GM18499 (cell line): ENCODE measurements at regions not wholly inside any gene's neighbourhood (a gene's known extent, or its start where the extent isn't known, plus 50 kb on each side); places are given as distances from the start of the nearest gene placed in this dataset.
"Not testable (repeated sequence)": the region's sequence is repeated elsewhere in the genome, so short reads cannot be mapped to it uniquely, and the experiment has no call there.

ENCODE experiments used
- ATAC-seq: cut with Tn5 transposase; IDR thresholded peaks from one replicate; pipeline ENCODE4 v1.9.1; 2021; ENCODE audit warnings: moderate number of reproducible peaks; ENCODE audit not compliant: insufficient read depth, unreplicated experiment

DNA sequence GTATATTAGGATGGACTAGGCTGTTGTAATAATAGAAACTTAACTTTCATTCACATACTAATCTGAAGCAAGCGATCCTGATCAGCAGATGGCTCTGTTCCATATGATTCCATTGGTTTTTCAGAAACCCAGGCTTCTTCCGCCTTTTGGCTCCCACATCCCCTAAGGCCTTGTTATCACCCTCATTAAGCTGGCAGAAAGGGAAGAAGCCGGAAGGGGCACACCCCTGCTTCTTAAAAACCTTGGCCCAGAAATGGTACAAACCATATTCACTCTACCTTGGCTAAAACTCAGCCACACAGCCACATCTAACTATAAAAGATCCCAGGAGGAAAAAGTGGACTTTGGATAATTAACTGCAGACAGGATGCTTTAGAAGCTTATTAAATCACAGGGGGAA is 329.2 kb downstream of the PCNX1 start:
- ATAC-seq = no peak

DNA sequence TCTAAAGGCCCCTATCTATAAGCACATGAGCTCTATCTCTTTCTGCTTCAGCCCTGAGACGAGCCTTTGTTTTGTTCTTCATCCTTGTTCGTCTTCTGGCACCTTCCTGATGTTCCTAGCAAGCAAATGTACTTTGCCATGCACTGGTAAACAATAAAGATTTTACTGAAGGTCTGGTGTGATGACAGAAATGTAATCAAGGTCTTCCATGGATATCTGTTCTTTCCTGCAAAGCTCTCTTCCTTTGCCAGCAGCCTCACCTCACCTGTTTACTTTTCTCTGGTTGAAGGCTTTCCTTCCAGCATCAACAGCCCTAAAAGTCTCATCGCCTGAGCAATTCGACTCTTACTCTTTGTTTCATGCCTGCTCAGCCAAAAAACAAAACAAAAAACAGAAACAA is 330.3 kb downstream of the PCNX1 start:
- no peak for ATAC-seq

DNA sequence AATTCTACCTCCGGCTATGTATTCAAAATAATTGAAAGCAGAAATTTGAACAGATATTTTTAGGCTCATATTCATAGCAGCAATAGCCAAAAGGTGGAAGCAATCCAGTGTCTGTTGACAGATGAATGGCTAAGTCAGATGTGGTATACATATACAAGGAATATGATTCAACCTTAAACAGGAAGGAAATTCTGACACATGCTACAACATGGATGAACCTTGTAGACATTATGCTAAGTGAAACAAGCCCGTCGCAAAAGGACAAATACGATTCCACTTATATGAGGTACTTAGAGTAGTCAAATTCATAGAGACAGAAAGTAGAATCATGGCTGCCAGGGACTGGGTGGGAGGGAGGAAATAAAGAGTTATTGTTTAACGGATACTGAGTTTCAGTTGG is 331.6 kb downstream of the PCNX1 start:
- ATAC-seq = no peak

DNA sequence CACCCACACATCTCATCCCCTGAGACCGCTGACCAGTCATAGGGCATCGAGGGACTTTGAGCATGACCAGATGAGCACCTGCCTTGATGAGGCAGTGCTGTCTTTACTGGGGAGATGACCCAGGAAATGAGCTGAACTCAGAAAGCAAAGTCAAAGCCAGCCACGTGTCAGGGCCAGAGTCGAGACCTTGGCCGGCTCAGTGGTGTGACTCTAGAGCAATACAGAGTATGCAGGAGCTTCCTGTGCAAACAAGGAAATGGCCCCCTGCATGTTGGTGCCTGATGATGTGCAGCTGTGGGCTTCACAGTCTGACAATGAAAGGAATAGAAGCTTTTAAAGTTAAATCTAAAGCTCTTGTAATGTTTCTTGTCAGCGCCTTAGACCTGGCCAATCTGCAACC is 332.9 kb downstream of the PCNX1 start:
- no peak for ATAC-seq

DNA sequence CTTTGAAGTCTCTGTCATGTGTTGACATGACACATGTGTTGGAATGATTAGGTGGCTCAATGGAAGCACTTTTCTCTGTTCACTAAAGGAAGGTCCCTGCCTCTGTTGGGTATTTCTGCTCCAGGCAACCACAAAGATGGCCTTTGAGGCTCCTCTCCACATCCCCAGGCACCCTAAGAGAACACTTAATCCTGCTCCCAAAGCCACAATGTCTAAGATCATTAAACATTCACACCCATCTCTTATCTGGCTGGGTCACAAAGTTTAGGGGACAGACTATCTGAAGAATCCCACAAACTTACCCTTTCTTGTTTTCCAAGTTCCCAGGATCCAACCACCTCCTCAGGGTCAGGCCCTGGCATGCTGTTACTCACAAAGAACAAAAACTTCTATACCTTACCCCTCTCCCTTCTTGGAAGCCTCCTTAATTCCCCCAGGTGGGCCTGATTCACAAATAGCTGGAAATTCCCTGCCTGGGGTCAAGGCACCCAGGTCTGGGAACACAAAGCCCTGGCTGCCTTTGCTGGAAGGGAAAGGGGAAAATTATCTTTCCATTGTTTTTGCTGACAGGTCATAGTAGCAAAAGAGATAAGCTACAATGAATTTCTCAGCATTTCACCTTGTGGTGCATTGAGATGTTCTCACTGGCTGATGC is 333.7 kb downstream of the PCNX1 start:
- no peak for ATAC-seq

DNA sequence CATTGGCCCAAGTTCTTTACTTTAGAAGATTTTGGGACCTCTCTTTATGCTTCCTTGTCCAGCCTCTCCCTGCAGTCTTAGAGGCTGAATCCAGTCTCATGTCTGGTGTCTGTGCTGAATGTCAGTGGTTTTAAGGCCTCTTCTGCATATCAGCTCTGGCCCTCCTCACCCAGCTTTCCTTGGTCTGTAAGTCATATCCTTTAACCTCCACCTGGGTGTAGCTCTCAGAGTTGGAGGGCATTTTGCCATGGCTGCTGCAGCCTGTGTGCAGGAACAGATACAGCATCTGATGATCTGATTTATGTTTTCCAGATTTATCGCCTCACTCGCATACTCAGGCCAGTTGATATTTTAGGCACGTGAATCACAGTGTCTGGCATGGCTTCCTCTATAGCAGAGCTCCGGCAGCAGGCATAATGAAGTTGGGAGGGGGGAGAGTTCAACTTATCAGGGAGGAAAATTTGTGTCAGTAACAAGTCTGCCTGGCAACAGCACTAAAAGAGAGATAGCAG is 335.0 kb downstream of the PCNX1 start:
- no peak for ATAC-seq

DNA sequence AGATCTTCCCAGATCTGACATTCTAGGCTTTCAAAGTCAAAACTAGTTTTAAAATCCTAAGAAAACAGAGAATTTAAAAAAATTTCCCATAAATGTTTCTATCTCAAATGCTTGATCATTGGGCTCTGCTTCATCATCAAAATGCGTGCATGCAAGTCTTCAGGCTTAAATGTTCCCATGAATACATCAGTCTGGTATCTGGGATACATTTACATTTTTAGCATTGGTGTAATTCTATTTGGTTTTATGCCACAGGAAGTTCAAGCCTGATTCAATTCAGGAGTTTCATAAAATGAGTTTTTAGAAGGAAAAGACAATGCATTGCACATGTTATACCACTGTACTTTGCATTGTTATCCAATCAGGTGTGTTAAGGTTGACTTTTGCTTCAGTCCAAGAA is 336.4 kb downstream of the PCNX1 start:
- no peak for ATAC-seq

DNA sequence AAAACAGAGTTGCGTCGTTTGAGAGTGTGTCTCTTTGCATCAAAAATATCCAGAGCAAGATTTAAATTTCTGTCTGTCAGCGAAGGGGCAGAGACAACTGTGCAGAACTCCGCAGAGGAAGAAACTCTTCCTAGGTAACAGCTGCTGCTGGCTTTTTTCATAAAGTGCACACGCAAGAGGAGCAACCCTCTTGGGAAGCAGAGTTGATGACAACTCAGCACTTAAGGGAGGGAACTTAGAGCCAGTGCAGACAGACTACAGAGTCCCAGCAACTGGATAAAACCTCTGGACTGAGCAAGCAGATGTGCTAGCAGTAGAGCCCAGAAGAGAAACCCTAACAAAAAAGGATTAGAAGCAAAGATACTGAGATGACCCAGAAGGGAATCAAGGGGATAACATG is 337.1 kb downstream of the PCNX1 start:
- ATAC-seq = no peak

DNA sequence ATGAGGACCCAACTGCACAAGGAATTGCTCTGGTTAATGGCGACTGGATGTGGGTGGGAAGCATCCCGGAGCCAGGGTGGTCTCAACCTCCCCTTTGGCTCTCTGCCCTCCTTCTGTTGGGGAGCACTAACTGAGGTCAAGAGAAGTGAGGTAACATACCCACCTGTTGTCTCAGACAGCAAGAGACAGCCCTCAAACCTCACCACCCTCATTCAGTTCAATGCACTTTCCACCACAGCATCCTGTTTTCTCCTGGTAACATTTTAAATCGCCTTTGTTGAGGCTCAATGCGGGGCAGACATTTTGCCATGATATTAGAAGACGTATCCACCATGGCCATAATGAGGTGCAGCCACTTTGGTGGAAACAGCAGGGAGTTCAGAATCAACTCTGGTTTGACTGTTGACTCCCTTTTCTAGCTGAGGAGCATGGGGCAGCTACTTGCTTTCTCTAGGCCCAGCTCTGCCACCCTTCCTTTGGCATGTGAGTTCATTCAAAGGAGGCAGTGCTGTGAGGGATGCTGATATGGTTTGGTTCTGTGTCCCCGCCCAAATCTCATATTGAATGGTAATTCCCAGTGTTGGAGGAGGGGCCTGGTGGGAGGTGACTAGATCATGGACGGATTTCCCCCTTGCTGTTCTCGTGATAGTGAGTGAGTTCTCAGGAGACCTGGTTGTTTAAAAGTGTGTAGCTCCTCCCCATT is 338.6 kb downstream of the PCNX1 start:
- ATAC-seq = no peak

DNA sequence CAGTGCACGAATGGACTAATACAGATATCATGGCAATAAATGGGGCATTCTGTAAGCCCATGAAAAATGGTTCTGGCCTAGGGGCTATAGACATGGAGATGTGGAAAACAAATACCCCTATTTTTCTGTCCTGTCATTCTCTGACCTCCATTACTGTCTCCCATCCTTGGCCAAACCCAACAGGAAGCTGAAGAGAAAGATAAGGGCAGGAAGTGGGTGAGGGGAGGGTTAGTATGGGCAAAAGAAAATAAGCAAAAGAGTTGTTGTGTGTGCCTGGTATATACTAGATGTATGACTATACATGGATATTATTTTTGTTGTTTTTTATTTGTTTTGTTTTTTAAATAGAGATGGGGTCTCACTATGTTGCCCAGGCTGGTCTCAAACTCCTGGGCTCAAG is 339.3 kb downstream of the PCNX1 start:
- ATAC-seq = no peak

DNA sequence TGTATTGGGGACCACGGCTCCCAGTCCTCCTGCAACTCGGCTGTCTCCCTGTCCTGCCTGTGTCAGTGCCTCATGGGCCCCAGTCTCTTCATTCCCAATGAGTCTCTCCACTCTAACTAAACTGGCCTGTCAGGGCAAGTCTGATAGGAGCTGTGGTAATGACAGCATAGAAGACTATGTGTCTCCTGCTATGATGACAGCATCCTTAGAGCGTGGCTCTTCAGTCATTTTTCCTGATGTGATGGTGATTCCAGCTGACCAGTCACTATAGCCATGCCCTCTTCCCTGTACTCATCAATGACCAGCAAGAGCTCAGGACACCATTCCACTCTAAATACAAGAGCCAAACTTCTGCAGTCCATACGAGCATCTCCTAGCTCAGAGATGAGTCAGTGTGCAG is 339.8 kb downstream of the PCNX1 start:
- no peak for ATAC-seq

DNA sequence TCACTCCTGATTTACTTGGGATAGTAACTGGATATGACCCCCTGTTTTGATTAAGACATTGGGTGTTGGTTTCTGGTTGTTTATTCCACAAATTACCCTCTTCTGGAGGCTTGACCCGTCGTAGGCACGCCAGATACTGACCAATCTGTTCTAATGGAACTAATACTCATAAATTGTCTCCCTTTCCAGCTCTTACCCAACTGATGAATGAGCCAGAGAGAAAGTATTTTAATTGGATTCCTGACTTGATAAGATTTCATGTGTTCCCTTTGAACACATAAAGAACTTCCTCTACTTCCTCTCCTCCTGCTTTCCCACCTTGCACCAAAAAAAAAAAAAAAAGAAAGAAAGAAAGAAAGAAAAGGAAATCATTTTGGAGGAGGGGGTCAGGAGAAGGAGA is 340.9 kb downstream of the PCNX1 start:
- ATAC-seq = no peak

DNA sequence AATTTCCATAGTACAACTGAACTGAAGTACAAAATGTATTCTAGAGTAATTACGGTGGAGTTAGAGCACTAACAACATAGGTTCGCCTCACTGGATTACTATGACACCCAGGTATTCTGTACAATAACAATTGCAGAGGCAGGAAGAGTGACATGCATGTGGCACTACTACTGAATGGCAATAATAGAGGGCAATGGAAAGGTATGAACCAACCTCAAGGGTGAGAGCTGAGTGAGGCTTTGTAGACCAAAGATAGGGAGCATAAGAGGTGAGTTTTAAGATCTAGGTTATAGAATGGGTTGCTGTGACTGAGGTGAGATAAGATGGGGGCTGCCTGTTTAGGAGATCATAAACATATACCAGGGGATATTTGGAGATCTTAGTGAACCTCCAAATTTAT is 343.1 kb downstream of the PCNX1 start:
- no peak for ATAC-seq

DNA sequence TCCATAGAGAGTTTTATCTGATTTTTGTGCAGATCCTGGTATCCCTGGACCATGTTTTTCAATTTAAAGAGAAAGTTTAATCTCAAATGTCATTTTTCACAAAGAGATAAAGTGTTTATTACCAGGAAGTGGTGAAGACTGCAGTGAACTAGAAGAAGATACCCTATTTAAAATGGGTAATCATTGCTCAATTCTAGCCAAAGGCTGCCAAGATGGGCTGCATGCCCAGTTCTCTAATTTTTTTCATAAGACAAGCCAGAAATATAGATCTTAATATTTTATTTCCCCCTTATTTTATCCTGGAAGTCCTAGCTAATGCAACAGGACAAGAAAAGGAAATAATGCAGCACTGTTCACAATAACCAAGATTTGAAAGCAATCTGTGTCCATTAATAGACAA is 343.5 kb downstream of the PCNX1 start:
- no peak for ATAC-seq

DNA sequence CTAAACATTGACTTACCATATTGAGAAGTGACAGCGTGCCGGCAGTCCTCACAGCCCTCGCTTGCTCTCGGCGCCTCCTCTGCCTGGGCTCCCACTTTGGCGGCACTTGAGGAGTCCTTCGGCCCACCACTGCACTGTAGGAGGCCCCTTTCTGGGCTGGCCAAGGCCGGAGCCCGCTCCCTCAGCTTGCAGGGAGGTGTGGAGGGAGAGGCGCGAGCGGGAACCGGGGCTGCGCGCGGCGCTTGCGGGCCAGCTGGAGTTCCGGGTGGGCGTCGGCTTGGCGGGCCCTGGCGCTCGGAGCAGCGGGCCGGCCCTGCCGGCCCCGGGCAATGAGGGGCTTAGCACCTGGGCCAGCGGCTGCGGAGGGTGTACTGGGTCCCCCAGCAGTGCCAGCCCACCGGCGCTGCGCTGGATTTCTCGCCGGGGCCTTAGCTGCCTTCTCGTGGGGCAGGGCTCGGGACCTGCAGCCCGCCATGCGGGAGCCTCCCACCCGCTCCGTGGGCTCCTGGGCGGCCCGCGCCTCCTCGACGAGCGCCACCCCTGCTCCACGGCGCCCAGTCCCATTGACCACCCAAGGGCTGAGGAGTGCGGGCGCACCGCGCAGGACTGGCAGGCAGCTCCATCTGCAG is 346.9 kb downstream of the PCNX1 start:
- not testable (repeated sequence) for ATAC-seq

DNA sequence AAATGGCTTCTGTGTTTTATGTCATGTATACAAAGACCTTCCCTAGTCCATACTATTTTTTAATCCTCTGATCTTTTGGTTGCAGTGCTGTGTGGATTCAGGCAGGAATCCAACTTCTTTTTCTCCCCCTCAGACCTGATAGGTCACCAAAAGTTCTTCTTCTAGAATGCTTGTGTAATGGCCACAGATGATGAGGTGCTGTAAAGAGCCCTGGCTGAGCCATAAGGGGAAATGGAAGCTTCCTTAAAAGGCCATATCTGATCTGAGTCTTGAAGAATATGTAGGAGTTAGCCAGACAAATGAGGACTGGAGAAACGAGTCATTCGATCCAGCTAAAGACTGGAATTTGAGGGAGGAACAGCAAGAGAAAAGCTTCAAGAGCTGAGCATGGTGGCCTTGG is 353.9 kb downstream of the PCNX1 start:
- ATAC-seq = no peak

DNA sequence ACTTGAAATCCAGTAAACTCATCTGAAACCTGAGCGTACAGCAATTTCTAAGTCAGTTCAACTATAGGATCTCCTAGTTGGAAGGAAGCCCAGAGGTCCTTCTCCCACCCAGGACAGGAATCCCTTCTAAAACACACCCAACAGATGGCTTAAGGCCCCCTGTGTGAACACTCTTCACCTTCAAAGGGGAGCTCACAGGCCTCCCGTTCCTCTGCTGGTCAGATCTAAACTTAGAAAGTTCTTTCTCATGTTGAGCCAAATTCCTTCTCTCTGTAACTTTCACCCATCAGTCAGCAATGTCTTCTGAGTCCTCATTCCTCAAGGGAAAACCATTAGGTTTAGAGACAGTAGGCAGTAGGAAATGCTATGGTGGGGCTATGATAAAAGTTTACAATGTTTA is 355.2 kb downstream of the PCNX1 start:
- no peak for ATAC-seq

DNA sequence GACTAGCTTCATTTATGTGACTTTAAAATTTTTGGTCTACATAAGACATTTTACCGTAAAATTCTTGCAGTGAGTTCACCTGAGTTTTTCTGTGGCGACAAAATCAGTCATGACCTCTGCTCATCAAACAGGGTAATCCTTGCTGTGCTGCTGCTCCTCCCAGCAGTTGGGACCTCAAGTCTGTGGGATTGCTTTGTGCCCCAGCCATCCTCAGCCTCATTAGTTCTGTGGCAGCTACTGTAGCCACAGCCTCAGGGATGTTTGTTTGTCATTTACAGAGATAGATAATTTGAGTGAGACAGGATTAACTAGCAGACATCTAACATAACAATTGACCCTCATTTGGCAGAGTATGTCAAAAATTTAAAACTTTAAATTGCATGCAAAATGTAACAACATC is 357.0 kb downstream of the PCNX1 start:
- no peak for ATAC-seq

DNA sequence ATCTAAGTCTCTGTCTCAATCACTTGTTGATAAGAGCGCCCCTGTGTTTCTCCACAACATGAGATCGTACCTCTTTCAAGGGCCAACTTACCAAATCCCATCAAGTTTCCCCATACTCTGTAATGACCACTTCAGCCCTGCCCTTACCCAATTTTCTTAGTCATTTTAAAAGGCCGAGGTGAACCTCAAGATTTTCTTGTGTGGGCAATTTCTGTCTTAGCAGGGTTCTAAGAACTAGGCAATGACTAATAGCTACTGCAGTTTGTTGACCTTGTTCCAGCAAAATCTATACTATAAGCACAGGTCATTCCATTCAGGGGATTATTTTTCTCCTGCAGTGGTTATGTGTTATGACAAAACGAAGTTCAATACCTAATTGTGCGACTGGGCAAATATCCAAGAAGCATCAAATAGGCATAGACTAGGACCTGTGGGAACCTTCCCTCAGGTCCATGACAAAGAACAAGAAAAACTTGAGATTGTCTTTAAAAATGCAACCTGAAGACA is 359.8 kb downstream of the PCNX1 start:
- ATAC-seq = no peak

DNA sequence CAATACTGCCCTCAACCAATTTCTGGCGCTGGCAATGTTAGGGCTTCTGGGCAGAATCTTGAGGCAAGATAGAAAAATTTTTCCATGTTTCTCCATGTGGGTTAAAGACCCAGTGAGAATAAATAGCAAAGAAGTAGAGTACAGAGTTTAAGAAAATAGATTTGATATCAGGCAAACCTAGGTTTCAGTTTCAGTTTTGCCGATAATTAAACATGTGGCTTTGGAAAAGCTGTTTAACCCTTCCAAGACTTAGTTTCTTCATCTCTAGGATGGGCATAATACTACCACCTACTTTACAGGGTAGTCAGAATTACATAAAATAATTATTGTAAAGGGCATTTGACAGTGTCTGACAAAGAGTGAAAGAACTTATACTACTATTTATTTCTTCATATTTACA is 360.4 kb downstream of the PCNX1 start:
- ATAC-seq = no peak

DNA sequence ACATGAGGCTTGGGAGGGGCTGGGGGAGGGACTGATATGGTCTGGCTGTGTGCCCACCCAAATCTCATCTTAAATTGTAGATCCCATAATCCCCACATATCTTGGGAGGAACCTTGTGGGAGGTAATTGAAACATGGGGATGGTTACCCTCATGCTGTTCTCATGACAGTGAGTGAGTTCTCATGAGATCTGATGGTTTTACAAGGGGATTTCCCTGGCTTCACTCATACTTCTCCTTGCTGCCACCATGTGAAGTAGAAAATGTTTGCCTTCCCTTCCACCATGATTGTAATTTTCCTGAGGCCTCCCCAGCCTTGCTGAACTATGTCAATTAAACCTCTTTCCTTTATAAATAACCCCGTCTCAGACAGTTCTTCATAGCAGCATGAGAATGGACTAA is 362.9 kb downstream of the PCNX1 start:
- ATAC-seq = no peak
